A673 (cell line): ENCODE measurements at regions not wholly inside any gene's neighbourhood (a gene's known extent, or its start where the extent isn't known, plus 50 kb on each side); places are given as distances from the start of the nearest gene placed in this dataset.

Experiments
- BruUV-seq: library from RNA; stranded (reverse); fragments of 400-500 nt; replicated peaks from 2 replicates; lab custom pipeline; 2021; lab: Mats Ljungman, UMichigan
- CTCF ChIA-PET: fragments of 300-600 bp; sonication (Branson Sonifier 250); formaldehyde crosslinking; loops from one replicate; lab custom pipeline; 2022; ENCODE audit warnings: antibody characterized with exemption; lab: Charles Lee
- POLR2A ChIA-PET: fragments of 300-600 bp; sonication (Branson Sonifier 250); formaldehyde crosslinking; loops from one replicate; lab custom pipeline; 2022; ENCODE audit warnings: antibody characterized with exemption; ENCODE audit not compliant: low non-redundant PET; lab: Charles Lee
- DNase-seq: peaks from one replicate; pipeline ENCODE4 v3.0.0-alpha.2; 2015; ENCODE audit warnings: low spot score
- H3K27ac ChIP-seq: fragments of 200-600 bp; sonication (generic); 2 replicates; pipeline ENCODE4 v1.5.1; 2016; ENCODE audit warnings: mixed run types, low read depth, mild to moderate bottlenecking, mixed read lengths, antibody characterized with exemption, low read length; ENCODE audit not compliant: poor library complexity, severe bottlenecking
- H3K27me3 ChIP-seq: fragments of 200-600 bp; sonication (generic); replicated peaks from 2 replicates; pipeline ENCODE4 v1.6.1; 2017; ENCODE audit warnings: mixed run types, low read depth, mild to moderate bottlenecking, mixed read lengths, antibody characterized with exemption, low read length; ENCODE audit not compliant: insufficient read depth, poor library complexity
- H3K36me3 ChIP-seq: fragments of 200-600 bp; sonication (generic); 2 replicates; pipeline ENCODE4 v1.6.1; 2016; ENCODE audit warnings: mixed run types, mild to moderate bottlenecking, mixed read lengths, antibody characterized with exemption, low read length; ENCODE audit not compliant: insufficient read depth, poor library complexity, severe bottlenecking
- H3K4me1 ChIP-seq: fragments of 200-600 bp; sonication (generic); 2 replicates; pipeline ENCODE4 v1.6.1; 2017; ENCODE audit warnings: mixed run types, mild to moderate bottlenecking, mixed read lengths, antibody characterized with exemption, low read length; ENCODE audit not compliant: insufficient read depth, poor library complexity, severe bottlenecking
- H3K4me3 ChIP-seq: fragments of 200-600 bp; sonication (generic); 2 replicates; pipeline ENCODE4 v1.5.1; 2016; ENCODE audit warnings: low read depth, mixed run types, mild to moderate bottlenecking, mixed read lengths, low read length; ENCODE audit not compliant: poor library complexity, severe bottlenecking
- H3K9me3 ChIP-seq: fragments of 200-600 bp; sonication (generic); 2 replicates; pipeline ENCODE4 v1.6.1; 2016; ENCODE audit warnings: mixed run types, low read depth, mild to moderate bottlenecking, mixed read lengths, antibody characterized with exemption, low read length; ENCODE audit not compliant: poor library complexity, severe bottlenecking
- EZH2 ChIP-seq: fragments of 200-600 bp; sonication (generic); IDR thresholded peaks from 2 replicates; pipeline ENCODE4 v1.6.1; 2017; ENCODE audit warnings: borderline replicate concordance, low read depth, mild to moderate bottlenecking, mixed read lengths, antibody characterized with exemption, low read length; ENCODE audit not compliant: poor library complexity, severe bottlenecking
- intact Hi-C: fragments of 100-400 bp; cut with micrococcal nuclease; formaldehyde crosslinking; loops from one replicate; pipeline ENCODE4 v1.10.0; 2022; ENCODE audit not compliant: unreplicated experiment
- TF ChIP-seq, protein P1 (sequence below): fragments of 300-800, 200-600 bp; sonication (generic); conservative IDR thresholded peaks from 2 replicates; pipeline ENCODE4 v1.5.1; 2017; ENCODE audit warnings: low read depth, mild to moderate bottlenecking, antibody characterized with exemption, low read length, moderate library complexity, mixed read lengths

DNA sequence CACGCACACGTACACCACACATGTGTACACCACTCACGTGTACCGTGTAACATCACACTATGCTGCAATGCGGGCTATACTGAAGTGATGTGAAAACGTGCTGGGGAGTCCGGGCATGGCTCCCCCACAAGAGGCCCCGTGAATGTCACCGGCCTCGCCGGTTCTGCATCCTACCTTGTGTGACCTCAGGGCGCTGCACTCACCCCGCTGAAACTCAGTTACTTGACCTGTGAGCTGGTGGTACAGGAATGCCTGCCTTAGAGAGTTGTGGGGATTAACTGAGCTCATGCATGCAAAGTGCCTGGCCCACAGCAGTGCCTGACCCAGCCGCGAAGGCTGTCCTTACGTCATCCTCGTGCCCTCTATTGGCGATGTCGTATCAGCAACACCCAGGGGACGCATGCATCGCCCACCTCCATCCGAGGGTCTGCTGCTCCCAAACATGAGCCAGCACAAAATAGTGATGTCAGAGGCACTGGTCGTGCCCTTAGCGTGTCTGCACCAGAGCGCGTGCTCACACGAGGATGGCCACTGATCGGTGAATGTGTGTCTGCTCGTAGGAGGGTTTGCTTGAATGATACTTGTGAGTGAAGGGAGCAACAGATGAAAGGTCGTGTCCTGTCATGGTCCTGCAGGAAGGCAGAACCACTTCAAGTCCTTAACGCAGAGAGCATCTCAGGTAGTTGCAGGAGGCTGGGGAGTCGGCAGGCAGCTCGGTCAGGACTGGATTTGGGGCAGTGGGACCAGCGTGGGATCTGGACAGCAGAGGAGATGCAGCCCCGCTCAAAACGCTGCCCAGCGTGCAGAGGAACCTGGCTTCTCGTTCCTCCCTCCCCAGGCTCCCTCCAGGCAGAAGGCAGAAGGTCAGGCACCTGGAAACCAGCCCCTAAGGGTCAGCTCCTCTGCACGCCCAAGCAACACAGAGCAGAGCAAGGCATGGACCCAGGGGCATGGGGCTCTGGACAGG is 126.2 kb upstream of the SPACA7 start:
- Histone ChIP-seq H3K27ac (no peak overlapping the region), H3K9me3 (no peaks in the 10 kb centered on the region), H3K4me1 (no peaks in the 10 kb centered on the region), H3K27me3 (peaks cover 61% of the 10 kb centered on the region), H3K4me3 (no peak overlapping the region), H3K36me3 (no peaks in the 10 kb centered on the region)
- intact Hi-C loops: no loop called here
- DNase-seq: no peak
- ChIA-PET CTCF (no interaction called here), POLR2A (no interaction called here)
- TF ChIP-seq EZH2: no peak
- TF ChIP-seq, protein P1, sequence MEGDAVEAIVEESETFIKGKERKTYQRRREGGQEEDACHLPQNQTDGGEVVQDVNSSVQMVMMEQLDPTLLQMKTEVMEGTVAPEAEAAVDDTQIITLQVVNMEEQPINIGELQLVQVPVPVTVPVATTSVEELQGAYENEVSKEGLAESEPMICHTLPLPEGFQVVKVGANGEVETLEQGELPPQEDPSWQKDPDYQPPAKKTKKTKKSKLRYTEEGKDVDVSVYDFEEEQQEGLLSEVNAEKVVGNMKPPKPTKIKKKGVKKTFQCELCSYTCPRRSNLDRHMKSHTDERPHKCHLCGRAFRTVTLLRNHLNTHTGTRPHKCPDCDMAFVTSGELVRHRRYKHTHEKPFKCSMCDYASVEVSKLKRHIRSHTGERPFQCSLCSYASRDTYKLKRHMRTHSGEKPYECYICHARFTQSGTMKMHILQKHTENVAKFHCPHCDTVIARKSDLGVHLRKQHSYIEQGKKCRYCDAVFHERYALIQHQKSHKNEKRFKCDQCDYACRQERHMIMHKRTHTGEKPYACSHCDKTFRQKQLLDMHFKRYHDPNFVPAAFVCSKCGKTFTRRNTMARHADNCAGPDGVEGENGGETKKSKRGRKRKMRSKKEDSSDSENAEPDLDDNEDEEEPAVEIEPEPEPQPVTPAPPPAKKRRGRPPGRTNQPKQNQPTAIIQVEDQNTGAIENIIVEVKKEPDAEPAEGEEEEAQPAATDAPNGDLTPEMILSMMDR: no peak
- BruUV-seq: no TSS peak

DNA sequence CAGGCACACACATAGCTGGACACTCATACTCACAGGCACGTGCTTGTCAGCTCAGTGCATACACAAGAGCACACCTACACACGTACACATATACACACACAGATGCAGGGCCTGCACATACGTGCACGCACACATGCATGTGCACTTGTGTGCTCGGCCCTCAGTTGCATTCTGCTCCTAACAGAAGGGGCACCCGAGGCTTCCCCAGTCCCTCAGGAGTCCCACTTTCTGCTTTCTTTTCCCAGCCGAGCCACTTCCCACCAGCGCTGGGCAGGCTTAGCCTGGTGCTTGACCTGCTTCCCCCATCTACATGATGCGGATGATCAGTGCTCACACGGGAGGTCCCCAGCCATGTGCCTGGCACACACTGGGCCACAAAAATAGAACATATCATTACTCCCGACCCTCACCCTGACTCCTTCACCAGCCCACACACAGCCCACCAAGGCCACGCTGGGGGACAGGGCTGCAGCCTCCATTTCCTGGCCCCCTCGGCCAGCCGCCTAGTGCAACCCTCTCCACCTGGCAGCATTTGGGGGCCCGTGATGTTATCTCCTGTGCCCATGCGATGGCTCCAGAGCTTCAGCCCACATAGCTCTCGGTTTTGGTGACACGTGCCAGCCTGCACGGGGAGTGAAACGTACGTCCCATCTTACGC is 125.2 kb upstream of the SPACA7 start:
- DNase-seq: no peak
- Histone ChIP-seq H3K4me3 (no peak overlapping the region), H3K9me3 (no peaks in the 10 kb centered on the region), H3K27ac (no peak overlapping the region), H3K4me1 (no peaks in the 10 kb centered on the region), H3K27me3 (peaks cover 66% of the 10 kb centered on the region), H3K36me3 (no peaks in the 10 kb centered on the region)
- no TSS peak for BruUV-seq
- CTCF ChIA-PET: no interaction called here
- intact Hi-C loops: no loop called here
- POLR2A ChIA-PET: no interaction called here
- TF ChIP-seq EZH2: no peak
- TF ChIP-seq, protein P1: no peak

DNA sequence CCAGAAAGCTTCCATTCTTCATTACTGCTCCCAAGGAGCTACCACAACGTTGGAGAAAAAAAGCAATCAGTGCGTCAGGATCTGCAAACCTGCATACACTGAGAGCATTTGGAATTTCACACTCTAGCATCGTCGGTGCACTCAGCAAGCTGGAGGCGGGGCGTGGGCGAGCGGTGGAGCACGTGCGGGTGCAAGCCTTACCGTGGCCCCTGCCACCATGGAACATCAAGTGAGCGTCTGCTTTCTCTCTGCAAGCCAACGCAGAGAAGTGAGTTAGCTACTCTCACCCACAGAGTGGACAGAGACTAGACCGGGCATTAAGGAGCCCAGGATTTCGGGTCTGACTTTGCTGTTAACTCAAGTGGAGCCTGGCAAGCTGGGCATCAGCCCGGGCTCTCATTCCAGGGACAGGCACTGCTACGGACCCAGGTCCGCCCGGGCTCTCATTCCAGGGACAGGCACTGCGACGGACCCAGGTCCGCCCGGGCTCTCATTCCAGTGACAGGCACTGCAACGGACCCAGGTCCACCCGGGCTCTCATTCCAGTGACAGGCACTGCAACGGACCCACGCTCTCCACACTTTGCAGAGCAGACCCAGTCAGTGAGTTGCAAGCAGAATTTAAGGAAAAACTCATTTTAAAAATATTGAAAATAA is 124.1 kb upstream of the SPACA7 start:
- ChIA-PET CTCF (no interaction called here), POLR2A (no interaction called here)
- TF ChIP-seq EZH2: no peak
- TF ChIP-seq, protein P1: no peak
- H3K36me3 ChIP-seq: no peaks in the 10 kb centered on the region
- no TSS peak for BruUV-seq
- peaks cover 77% of the 10 kb centered on the region for H3K27me3 ChIP-seq
- intact Hi-C loops: no loop called here
- H3K4me3 ChIP-seq: no peak overlapping the region
- DNase-seq: no peak
- H3K27ac ChIP-seq: no peak overlapping the region
- H3K4me1 ChIP-seq: no peaks in the 10 kb centered on the region
- H3K9me3 ChIP-seq: no peaks in the 10 kb centered on the region
